OCI-LY7 (cell line): ENCODE measurements at regions not wholly inside any gene's neighbourhood (a gene's known extent, or its start where the extent isn't known, plus 50 kb on each side); places are given as distances from the start of the nearest gene placed in this dataset.
"Not testable (repeated sequence)": the region's sequence is repeated elsewhere in the genome, so short reads cannot be mapped to it uniquely, and the experiment has no call there.

Experiments used
- BruUV-seq: library from RNA; stranded (reverse); fragments of 400-500 nt; replicated peaks from 2 replicates; lab custom pipeline; 2021; lab: Mats Ljungman, UMichigan
- CTCF ChIA-PET: fragments of 300-600 bp; sonication (Branson Sonifier 250); formaldehyde crosslinking; loops from one replicate; lab custom pipeline; 2022; ENCODE audit warnings: antibody characterized with exemption; ENCODE audit not compliant: unreplicated experiment; lab: Charles Lee
- POLR2A ChIA-PET: fragments of 300-600 bp; sonication (Branson Sonifier 250); formaldehyde crosslinking; loops from one replicate; lab custom pipeline; 2022; ENCODE audit warnings: antibody characterized with exemption; lab: Charles Lee
- DNase-seq: peaks from one replicate; pipeline ENCODE4 v3.0.0-alpha.2; 2015; ENCODE audit warnings: low spot score
- H2AFZ ChIP-seq: fragments of 200-600 bp; sonication (generic), shearing (Covaris generic); 2 replicates; pipeline ENCODE4 v1.6.1; 2014; ENCODE audit warnings: mild to moderate bottlenecking, antibody characterized with exemption, low read length, moderate library complexity
- H3K27ac ChIP-seq: fragments of 200-600 bp; sonication (generic); 2 replicates; pipeline ENCODE4 v1.5.1; 2014; ENCODE audit warnings: mixed run types, low read depth, mild to moderate bottlenecking, moderate library complexity, low read length, inconsistent platforms; ENCODE audit not compliant: poor library complexity, severe bottlenecking
- H3K36me3 ChIP-seq: fragments of 200-600 bp; sonication (generic); 2 replicates; pipeline ENCODE4 v1.6.1; 2014; ENCODE audit warnings: mild to moderate bottlenecking, antibody characterized with exemption, low read length, moderate library complexity, mixed read lengths; ENCODE audit not compliant: insufficient read depth
- H3K4me1 ChIP-seq: fragments of 200-600 bp; sonication (generic); 2 replicates; pipeline ENCODE4 v1.5.1; 2014; ENCODE audit warnings: mild to moderate bottlenecking, low read length; ENCODE audit not compliant: insufficient read depth, poor library complexity, severe bottlenecking
- H3K4me2 ChIP-seq: fragments of 200-600 bp; sonication (generic); 2 replicates; pipeline ENCODE4 v1.6.1; 2014; ENCODE audit warnings: mild to moderate bottlenecking, low read length
- H3K4me3 ChIP-seq: fragments of 200-600 bp; sonication (generic); 2 replicates; pipeline ENCODE4 v1.5.1; 2014; ENCODE audit warnings: mild to moderate bottlenecking, low read depth, low read length; ENCODE audit not compliant: poor library complexity, severe bottlenecking
- H3K79me2 ChIP-seq: fragments of 200-600 bp; sonication (generic); 2 replicates; pipeline ENCODE4 v1.6.1; 2016; ENCODE audit warnings: low read depth, mild to moderate bottlenecking, low read length, moderate library complexity, mixed read lengths; ENCODE audit not compliant: insufficient read depth
- H3K9me2 ChIP-seq: fragments of 200-600 bp; sonication (generic); 2 replicates; pipeline ENCODE4 v1.6.1; 2016; ENCODE audit warnings: mild to moderate bottlenecking, low read length, mixed read lengths; ENCODE audit not compliant: insufficient read depth
- H3K9me3 ChIP-seq: fragments of 200-600 bp; sonication (generic); 2 replicates; pipeline ENCODE4 v1.6.1; 2014; ENCODE audit warnings: mild to moderate bottlenecking, mixed run types, low read length, mixed read lengths
- H4K20me1 ChIP-seq: fragments of 200-600 bp; sonication (generic); 2 replicates; pipeline ENCODE4 v1.6.1; 2014; ENCODE audit warnings: mild to moderate bottlenecking, antibody characterized with exemption, low read length, moderate library complexity, mixed read lengths; ENCODE audit not compliant: insufficient read depth
- CTCF ChIP-seq: fragments of 200-600 bp; sonication (generic); conservative IDR thresholded peaks from 2 replicates; pipeline ENCODE4 v1.5.1; 2014; ENCODE audit warnings: mild to moderate bottlenecking, antibody characterized with exemption, low read length, moderate library complexity, mixed read lengths
- EZH2phosphoT487 ChIP-seq: fragments of 200-600 bp; sonication (generic); IDR thresholded peaks from 2 replicates; pipeline ENCODE4 v1.6.1; 2018; ENCODE audit warnings: low read depth, borderline replicate concordance, mild to moderate bottlenecking, mixed run types, antibody characterized with exemption, low read length, moderate library complexity, mixed read lengths
- intact Hi-C: fragments of 100-400 bp; cut with micrococcal nuclease; formaldehyde crosslinking; loops from one replicate; pipeline ENCODE4 v1.10.0; 2022; ENCODE audit not compliant: unreplicated experiment

GRCh38 chrX:22859642-22860041 is 140.1 kb upstream of the DDX53 start:
- H3K36me3 ChIP-seq, result no peaks in the 10 kb centered on the region
- ChIA-PET CTCF (no interaction called here), POLR2A (no interaction called here)
- no peak overlapping the region for H2AFZ ChIP-seq
- no peaks in the 10 kb centered on the region for H3K4me1 ChIP-seq
- intact Hi-C loops, result no loop called here
- H3K9me3 ChIP-seq, result no peaks in the 10 kb centered on the region
- no TSS peak for BruUV-seq
- DNase-seq, result no peak
- H4K20me1 ChIP-seq, result no peaks in the 10 kb centered on the region
- H3K79me2 ChIP-seq, result no peaks in the 10 kb centered on the region
- no peak overlapping the region for H3K4me3 ChIP-seq
- TF ChIP-seq EZH2phosphoT487, result no peak
- TF ChIP-seq CTCF, result no peak
- no peaks in the 10 kb centered on the region for H3K9me2 ChIP-seq
- H3K4me2 ChIP-seq, result no peak overlapping the region
- H3K27ac ChIP-seq, result no peak overlapping the region

GRCh38 chrX:22866801-22867200 is 133.0 kb upstream of the DDX53 start:
- H2AFZ ChIP-seq, DNase-seq, H4K20me1 ChIP-seq, H3K36me3 ChIP-seq, intact Hi-C loops, H3K27ac ChIP-seq, H3K4me3 ChIP-seq, H3K9me3 ChIP-seq, H3K79me2 ChIP-seq, CTCF ChIA-PET, H3K4me1 ChIP-seq, BruUV-seq, H3K9me2 ChIP-seq, H3K4me2 ChIP-seq: not testable (repeated sequence)
- POLR2A ChIA-PET, result interaction anchor here (0.6 kb wide), 1 partner anchor 126 kb away, joined by 3 read pairs; no protein-coding TSS in a partner anchor

GRCh38 chrX:22882543-22882942 is 117.2 kb upstream of the DDX53 start:
- Histone ChIP-seq H3K27ac (no peak overlapping the region), H3K4me2 (no peak overlapping the region), H3K4me1 (no peaks in the 10 kb centered on the region), H4K20me1 (no peaks in the 10 kb centered on the region), H3K9me2 (no peaks in the 10 kb centered on the region), H3K79me2 (no peaks in the 10 kb centered on the region), H3K9me3 (no peaks in the 10 kb centered on the region), H3K4me3 (no peak overlapping the region), H3K36me3 (no peaks in the 10 kb centered on the region), H2AFZ (no peak overlapping the region)
- DNase-seq, result no peak
- no TSS peak for BruUV-seq
- TF ChIP-seq CTCF, result no peak
- ChIA-PET CTCF (no interaction called here), POLR2A (interaction anchor here (0.6 kb wide), 1 partner anchor 211 kb away, joined by 3 read pairs; no protein-coding TSS in a partner anchor)
- intact Hi-C loops, result no loop called here
